ENCODE measurements at regions not wholly inside any gene's neighbourhood (a gene's known extent, or its start where the extent isn't known, plus 50 kb on each side); places are given as distances from the start of the nearest gene placed in this dataset.

DNA sequence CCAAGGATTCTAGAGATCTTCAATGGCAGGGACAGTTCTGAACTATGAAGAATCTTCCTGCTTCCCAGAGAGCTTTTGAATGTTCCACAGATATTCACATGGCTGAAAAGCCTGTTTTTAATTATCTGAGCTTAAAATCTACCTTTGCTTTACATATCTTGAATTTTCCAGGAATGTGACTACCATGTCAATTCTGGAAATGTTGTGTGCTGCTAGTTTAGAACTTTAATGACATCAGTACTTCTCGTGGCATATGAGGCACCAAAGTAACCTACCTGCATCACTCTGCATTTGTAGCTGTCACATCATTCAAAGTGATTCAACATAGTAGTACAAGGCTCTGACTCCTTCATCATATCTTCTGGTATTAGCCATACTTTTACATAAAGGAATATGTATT lies 122.7 kb upstream of the NFIA start:
- Histone ChIP-seq H3K27me3 (no peaks in the 10 kb centered on the region), H3K4me1 (peaks cover 3% of the 10 kb centered on the region; the same call in 1 of the 2 replicates), H3K9me3 (no peaks in the 10 kb centered on the region), H3K4me3 (ENCODE audit: low read depth, low read length) (no peak overlapping the region), H3K36me3 (no peaks in the 10 kb centered on the region)
- no peak for DNase-seq
- TF ChIP-seq, protein P1, sequence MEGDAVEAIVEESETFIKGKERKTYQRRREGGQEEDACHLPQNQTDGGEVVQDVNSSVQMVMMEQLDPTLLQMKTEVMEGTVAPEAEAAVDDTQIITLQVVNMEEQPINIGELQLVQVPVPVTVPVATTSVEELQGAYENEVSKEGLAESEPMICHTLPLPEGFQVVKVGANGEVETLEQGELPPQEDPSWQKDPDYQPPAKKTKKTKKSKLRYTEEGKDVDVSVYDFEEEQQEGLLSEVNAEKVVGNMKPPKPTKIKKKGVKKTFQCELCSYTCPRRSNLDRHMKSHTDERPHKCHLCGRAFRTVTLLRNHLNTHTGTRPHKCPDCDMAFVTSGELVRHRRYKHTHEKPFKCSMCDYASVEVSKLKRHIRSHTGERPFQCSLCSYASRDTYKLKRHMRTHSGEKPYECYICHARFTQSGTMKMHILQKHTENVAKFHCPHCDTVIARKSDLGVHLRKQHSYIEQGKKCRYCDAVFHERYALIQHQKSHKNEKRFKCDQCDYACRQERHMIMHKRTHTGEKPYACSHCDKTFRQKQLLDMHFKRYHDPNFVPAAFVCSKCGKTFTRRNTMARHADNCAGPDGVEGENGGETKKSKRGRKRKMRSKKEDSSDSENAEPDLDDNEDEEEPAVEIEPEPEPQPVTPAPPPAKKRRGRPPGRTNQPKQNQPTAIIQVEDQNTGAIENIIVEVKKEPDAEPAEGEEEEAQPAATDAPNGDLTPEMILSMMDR (IDR thresholded peaks at IDR 0.05; ENCODE audit: low read depth, low read length) = no peak

DNA sequence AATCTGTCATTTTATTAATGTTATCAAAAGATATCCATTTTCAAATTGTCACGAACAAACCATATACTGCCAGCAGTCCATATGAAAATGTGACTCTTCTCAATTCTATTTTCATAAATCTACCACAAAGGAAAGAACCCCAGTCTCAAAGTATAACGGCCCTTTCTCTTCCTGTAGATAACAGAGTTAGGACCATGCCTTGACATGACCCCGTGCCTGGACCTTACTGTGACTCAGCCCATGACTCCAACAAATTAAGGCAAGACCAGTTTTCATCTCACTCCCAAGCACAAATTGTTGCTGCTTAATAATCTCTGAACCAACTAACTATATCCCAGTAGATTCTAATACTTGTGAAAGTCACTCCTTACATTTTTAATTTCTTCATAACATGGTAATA lies 124.4 kb upstream of the NFIA start:
- DNase-seq = no peak
- TF ChIP-seq, protein P1 (IDR thresholded peaks at IDR 0.05; ENCODE audit: low read depth, low read length) = no peak
- H3K4me1 ChIP-seq = peaks cover 3% of the 10 kb centered on the region; the same call in 1 of the 2 replicates

DNA sequence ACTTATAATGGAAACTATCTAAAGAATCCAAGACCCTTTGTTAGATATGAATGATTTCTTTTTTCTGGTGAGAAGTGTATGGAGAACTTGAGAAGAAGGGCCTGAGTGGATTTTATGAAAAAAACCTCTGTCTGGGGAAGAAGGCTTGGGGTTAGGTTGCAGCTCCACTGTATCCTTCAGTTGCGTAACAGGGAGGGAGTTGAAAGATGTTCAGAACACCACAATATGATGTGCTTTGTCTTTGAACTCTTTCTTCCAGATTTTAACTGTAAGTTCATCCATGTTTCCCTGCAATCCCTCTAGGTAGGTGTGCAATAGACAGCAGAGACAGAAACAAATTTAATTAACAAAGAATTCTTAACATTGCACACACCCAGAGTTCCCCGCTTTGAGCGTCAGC lies 125.8 kb upstream of the NFIA start:
- no peak overlapping the region for H3K4me3 ChIP-seq (ENCODE audit: low read depth, low read length)

More for the DNA sequence above, 124.4 kb upstream of the NFIA start:
- Histone ChIP-seq H3K4me3 (ENCODE audit: low read depth, low read length) (no peak overlapping the region), H3K9me3 (no peaks in the 10 kb centered on the region), H3K27me3 (no peaks in the 10 kb centered on the region), H3K36me3 (no peaks in the 10 kb centered on the region)

DNA sequence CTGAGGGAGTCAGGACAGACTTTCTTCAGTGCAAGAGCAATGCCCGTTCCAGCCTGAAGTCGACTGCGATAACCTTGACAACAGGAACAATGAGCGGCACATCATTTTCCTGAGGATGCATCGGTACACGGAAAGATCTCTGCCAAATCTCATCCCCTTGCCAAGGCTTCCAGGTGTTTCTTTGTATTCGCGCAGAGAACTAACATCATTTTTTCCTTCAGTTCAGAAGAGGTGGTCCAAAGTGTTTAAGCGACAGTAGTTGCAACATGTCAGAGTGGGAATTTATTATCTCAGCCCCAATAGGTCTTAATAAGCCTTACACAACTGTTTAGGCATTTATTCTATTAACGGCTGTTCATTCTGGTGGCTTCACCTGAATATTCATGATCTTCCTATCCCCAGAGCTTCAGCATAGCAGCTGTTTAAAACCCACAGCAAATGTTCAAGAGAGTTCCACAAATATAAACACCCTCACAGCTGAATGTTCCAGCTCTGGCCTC lies 129.7 kb upstream of the NFIA start:
- TF ChIP-seq, protein P1 (IDR thresholded peaks at IDR 0.05; ENCODE audit: low read depth, low read length) = no peak
- Histone ChIP-seq H3K9me3 (no peaks in the 10 kb centered on the region), H3K27me3 (no peaks in the 10 kb centered on the region), H3K36me3 (no peaks in the 10 kb centered on the region), H3K4me3 (ENCODE audit: low read depth, low read length) (no peak overlapping the region), H3K4me1 (no peaks in the 10 kb centered on the region)
- no peak for DNase-seq

More for the DNA sequence above, 125.8 kb upstream of the NFIA start:
- TF ChIP-seq, protein P1 (IDR thresholded peaks at IDR 0.05; ENCODE audit: low read depth, low read length) = no peak
- H3K36me3 ChIP-seq = no peaks in the 10 kb centered on the region
- peaks cover 3% of the 10 kb centered on the region; the same call in 1 of the 2 replicates for H3K4me1 ChIP-seq
- H3K27me3 ChIP-seq = no peaks in the 10 kb centered on the region
- DNase-seq = no peak
- H3K9me3 ChIP-seq = no peaks in the 10 kb centered on the region

DNA sequence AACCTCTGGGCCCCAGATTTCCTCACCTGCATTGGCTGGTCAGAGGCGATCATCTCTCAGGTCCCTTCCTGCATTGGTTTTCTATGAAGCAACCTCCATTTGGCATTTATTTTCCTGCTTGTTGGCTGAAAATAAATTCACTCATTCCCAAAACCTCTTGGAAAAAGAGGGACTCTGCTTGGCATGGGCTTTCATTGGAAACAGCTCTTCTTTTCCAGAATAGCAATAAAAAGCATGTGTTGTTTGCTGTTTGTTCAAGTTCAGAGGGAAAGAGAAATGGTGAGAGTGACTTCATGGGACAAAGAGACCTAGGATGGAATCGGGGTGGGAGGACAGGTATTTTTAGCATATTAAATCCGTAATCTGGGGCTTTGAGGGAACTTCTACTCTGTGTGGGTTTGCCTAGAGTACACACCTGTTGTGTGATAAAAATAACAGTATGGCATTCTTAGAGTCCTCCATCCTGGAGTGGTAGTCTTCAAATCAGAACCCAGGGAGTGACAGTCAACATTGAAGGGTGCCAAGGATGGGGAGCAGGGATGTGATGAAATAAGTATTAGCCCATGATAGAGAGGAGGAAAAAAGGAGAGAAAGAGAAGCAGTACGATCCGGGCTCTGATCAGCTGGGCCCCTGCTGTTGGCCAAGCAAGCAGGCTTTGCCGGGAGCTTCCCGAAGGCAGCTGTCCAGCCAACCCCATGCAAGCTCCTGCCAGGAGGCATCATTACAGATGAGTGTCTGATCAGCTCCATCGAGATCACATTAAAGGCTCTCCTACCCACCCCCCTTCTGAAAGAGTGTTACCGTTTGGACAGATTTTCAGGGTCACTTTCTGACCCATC lies 131.9 kb upstream of the NFIA start:
- no peak overlapping the region for H3K4me3 ChIP-seq (ENCODE audit: low read depth, low read length)

More for the DNA sequence above, 131.9 kb upstream of the NFIA start:
- Histone ChIP-seq H3K9me3 (no peaks in the 10 kb centered on the region), H3K36me3 (no peaks in the 10 kb centered on the region), H3K4me1 (no peaks in the 10 kb centered on the region), H3K27me3 (no peaks in the 10 kb centered on the region)
- TF ChIP-seq, protein P1 (IDR thresholded peaks at IDR 0.05; ENCODE audit: low read depth, low read length) = no peak
- DNase-seq = no peak
